LNCAP (cell line): ENCODE measurements at regions not wholly inside any gene's neighbourhood (a gene's known extent, or its start where the extent isn't known, plus 50 kb on each side); places are given as distances from the start of the nearest gene placed in this dataset.

Experiments
- TF ChIP-seq, protein P1 (sequence below): fragments of 450-650 bp; IDR thresholded peaks from 2 replicates; pipeline ENCODE4 v1.5.1; 2017; ENCODE audit warnings: mild to moderate bottlenecking

DNA sequence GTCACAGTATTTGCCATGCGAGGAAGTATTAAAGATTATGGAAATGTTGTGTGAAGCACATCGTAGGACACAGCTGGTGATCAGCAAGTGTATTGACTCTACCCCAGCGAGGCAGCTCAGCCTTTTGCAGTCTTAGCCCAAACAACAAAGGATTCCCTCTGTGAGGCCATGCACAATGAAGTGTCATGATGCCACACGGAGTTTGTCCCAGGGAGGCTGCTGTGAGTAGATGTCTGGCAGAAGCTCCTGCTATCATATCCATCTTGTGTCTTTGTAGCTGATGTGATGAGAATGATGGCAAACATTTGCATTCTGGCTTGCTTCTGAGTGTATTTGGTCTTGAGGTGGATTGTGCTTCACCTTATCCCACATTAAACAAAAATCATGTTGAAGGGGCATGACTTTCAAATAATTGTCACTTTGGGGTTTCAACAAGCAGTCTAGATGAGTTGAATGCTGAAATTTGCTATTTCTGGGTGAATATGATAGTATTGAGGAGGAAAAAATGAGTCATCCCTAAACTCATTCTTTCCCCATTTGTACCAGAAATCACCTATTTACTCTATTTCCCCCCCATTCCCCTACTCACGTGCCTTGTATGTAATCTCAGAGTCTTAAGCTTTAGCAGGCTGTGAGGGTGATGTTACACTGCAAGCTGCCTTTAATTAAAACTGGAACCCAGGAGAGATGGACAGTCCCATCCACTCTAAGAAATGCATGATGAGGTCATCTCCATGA lies 273.5 kb downstream of the RNF144A start:
- TF ChIP-seq, protein P1, sequence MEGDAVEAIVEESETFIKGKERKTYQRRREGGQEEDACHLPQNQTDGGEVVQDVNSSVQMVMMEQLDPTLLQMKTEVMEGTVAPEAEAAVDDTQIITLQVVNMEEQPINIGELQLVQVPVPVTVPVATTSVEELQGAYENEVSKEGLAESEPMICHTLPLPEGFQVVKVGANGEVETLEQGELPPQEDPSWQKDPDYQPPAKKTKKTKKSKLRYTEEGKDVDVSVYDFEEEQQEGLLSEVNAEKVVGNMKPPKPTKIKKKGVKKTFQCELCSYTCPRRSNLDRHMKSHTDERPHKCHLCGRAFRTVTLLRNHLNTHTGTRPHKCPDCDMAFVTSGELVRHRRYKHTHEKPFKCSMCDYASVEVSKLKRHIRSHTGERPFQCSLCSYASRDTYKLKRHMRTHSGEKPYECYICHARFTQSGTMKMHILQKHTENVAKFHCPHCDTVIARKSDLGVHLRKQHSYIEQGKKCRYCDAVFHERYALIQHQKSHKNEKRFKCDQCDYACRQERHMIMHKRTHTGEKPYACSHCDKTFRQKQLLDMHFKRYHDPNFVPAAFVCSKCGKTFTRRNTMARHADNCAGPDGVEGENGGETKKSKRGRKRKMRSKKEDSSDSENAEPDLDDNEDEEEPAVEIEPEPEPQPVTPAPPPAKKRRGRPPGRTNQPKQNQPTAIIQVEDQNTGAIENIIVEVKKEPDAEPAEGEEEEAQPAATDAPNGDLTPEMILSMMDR = no peak

DNA sequence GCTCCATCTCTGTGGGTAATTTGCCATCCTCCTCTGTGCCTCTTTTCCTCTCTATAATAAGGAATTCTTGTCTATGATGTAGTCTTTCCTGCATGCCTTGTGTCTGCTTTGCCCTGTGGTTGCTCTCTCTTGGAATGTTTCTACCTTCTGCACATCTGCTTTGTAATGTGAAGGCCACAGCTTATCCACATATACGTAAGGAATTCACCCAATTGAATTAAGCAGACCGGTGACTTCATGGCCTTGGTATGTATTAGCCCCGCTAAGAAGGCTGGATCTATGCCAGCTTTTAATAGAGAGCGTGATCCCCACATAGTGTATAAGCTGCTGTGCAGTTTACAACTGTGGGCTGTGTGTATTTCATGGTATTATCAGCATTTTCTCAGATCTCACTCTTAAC lies 274.7 kb downstream of the RNF144A start:
- TF ChIP-seq, protein P1 = no peak

DNA sequence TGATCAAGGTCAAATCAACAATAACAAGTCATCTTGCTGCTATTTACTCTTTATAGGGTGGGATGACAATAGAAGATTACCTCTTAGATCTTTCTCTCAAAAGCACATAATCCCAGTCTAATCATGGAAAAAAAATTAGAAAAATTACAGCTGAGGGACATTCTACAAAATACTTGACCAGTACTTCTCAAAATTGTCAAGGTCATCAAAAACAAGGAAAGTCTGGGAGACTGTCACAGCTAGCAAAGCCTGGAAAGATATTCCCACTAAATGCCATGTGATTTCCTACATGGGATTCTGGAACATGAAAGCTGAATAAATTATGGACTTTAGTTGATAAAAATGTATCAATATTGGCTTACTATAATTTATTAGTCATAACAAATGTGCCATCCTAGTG lies 276.2 kb downstream of the RNF144A start:
- TF ChIP-seq, protein P1 = no peak

DNA sequence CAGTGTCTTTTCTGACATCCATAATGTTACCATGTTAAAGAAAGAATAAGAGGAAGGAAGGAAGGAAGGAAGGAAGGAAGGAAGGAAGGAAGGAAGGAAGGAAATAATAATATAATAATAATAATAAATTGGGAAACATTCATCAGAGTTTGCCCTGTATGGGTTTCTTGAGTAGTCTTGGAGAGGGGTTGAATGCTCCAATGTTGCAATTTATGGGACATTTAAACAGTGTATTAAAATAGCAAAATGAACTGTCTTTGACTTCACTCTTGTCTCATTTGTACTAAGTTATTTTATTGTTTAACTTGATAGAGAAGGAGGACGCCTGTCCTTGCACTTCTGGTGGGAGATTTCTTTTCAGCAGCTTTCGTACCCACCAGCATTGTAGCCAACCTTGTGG lies 277.7 kb downstream of the RNF144A start:
- TF ChIP-seq, protein P1 = no peak

DNA sequence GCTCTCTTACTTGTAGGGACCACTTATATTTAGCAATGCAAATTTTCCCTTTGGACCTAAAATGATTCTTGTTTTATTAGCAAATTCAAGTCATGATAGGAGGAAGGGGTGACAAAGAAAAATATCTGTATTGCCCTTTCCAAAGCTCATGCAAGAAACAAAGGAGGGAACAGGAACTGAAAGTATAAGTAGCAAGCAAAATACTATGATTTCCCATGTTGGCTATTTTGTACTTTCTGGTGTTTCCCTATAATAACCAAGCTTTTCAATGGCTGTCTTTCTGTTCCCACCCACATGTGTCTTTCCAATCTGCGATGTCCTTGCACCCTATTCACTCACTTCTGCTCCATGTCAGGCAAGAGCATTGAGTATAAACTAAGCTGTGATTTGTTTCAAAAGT lies 279.7 kb downstream of the RNF144A start:
- TF ChIP-seq, protein P1 = no peak

DNA sequence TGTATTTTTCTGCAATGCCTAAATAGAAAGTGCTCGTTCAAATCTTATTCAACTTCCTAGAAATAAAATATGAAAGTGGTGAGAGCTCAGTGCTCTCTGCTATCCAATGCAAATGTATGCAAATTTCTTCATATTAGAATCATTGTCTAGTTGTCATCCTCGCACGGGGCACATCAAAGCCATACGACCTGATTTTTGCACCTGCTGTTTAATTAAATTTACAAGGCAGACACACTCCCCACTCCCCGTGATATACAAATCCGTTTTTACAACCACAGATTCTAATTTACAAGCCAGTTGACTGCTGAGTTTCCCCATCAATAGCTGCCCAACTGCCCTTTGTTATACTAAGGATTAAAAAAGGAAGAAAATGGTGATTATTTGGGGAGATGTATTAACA lies 284.6 kb downstream of the RNF144A start:
- TF ChIP-seq, protein P1 = no peak

DNA sequence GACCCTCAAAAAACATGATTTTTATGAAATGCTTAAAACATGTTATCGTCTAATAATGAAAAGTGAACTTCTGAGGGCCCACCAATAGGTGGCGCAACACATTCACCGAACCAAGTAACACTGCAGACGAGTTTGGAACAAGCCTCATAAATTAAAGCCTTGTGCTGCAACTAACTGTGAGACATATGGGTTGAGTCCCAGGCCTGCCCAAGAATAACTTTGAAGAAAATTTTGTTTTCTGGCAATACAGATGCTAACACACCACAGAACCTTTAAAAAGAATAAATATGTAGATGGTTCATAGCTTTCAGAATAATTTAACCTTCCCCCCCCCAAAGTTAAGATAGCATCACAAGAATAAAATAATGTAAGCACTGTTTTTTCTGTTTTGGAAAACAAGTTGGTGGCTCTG lies 285.9 kb downstream of the RNF144A start:
- TF ChIP-seq, protein P1 = peak; percentile 81
